OCI-LY7 (cell line): ENCODE measurements at regions not wholly inside any gene's neighbourhood (a gene's known extent, or its start where the extent isn't known, plus 50 kb on each side); places are given as distances from the start of the nearest gene placed in this dataset.

ENCODE experiments used
- EZH2phosphoT487 ChIP-seq: fragments of 200-600 bp; sonication (generic); IDR thresholded peaks from 2 replicates; pipeline ENCODE4 v1.6.1; 2018; ENCODE audit warnings: low read depth, borderline replicate concordance, mild to moderate bottlenecking, mixed run types, antibody characterized with exemption, low read length, moderate library complexity, mixed read lengths
- TF ChIP-seq, protein P1 (sequence below): fragments of 200-600 bp; sonication (generic); conservative IDR thresholded peaks from 2 replicates; pipeline ENCODE4 v1.5.1; 2014; ENCODE audit warnings: mild to moderate bottlenecking, antibody characterized with exemption, low read length, moderate library complexity, mixed read lengths

DNA sequence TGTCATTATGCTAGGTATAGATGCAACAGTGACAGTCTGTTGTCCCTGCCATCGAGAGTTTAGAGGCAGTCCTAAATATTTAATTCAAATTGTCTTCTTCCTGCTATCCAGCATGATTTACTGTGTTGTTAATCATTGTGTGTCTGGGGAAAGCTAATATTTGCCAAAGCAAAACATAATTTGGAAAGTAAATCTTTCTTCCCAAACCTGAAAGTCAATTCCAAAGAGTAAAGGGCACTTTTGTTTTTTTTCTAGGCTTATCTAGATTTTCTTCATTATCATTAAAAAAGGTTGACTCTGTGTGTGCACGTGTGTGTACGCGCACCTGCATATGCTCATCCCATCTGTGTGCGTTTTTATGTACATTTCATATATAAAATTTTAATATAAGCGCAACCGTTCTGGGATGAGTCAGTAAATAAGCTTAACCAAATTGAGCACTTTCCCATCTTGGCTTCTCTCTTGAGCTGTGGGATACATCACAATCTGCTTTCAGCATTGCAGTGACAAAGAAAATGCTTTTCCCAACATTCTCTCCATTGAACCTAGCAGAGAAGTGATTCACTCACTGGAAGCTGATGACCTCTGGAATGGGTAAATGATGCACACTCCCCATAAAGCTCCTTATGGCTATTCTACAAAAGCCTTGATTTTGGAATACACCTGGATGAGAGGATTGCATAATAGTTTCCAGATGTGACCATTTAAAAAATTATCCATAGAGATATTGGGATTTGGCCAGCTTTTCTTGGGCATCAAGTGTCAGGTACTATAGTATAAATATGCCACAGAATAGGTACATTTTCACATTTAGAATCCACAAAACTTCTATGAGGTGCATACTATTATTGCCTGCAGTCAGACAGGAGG is 488.4 kb downstream of the ADCYAP1 start:
- TF ChIP-seq, protein P1, sequence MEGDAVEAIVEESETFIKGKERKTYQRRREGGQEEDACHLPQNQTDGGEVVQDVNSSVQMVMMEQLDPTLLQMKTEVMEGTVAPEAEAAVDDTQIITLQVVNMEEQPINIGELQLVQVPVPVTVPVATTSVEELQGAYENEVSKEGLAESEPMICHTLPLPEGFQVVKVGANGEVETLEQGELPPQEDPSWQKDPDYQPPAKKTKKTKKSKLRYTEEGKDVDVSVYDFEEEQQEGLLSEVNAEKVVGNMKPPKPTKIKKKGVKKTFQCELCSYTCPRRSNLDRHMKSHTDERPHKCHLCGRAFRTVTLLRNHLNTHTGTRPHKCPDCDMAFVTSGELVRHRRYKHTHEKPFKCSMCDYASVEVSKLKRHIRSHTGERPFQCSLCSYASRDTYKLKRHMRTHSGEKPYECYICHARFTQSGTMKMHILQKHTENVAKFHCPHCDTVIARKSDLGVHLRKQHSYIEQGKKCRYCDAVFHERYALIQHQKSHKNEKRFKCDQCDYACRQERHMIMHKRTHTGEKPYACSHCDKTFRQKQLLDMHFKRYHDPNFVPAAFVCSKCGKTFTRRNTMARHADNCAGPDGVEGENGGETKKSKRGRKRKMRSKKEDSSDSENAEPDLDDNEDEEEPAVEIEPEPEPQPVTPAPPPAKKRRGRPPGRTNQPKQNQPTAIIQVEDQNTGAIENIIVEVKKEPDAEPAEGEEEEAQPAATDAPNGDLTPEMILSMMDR: no peak
- TF ChIP-seq EZH2phosphoT487: no peak
